ENCODE measurements at regions not wholly inside any gene's neighbourhood (a gene's known extent, or its start where the extent isn't known, plus 50 kb on each side); places are given as distances from the start of the nearest gene placed in this dataset.

GRCh38 chr5:84673785-84674184 lies 289.1 kb upstream of the EDIL3 start (continued):
- TF ChIP-seq HIC2 (CRISPR knock-in tag; IDR thresholded peaks at IDR 0.05; ENCODE audit: low read depth), result no peak
- TF ChIP-seq KDM5B (CRISPR knock-in tag; IDR thresholded peaks at IDR 0.05; ENCODE audit: borderline replicate concordance), result no peak
- no peak for TF ChIP-seq NBN (conservative IDR thresholded peaks at IDR 0.05)
- TF ChIP-seq, protein P1, sequence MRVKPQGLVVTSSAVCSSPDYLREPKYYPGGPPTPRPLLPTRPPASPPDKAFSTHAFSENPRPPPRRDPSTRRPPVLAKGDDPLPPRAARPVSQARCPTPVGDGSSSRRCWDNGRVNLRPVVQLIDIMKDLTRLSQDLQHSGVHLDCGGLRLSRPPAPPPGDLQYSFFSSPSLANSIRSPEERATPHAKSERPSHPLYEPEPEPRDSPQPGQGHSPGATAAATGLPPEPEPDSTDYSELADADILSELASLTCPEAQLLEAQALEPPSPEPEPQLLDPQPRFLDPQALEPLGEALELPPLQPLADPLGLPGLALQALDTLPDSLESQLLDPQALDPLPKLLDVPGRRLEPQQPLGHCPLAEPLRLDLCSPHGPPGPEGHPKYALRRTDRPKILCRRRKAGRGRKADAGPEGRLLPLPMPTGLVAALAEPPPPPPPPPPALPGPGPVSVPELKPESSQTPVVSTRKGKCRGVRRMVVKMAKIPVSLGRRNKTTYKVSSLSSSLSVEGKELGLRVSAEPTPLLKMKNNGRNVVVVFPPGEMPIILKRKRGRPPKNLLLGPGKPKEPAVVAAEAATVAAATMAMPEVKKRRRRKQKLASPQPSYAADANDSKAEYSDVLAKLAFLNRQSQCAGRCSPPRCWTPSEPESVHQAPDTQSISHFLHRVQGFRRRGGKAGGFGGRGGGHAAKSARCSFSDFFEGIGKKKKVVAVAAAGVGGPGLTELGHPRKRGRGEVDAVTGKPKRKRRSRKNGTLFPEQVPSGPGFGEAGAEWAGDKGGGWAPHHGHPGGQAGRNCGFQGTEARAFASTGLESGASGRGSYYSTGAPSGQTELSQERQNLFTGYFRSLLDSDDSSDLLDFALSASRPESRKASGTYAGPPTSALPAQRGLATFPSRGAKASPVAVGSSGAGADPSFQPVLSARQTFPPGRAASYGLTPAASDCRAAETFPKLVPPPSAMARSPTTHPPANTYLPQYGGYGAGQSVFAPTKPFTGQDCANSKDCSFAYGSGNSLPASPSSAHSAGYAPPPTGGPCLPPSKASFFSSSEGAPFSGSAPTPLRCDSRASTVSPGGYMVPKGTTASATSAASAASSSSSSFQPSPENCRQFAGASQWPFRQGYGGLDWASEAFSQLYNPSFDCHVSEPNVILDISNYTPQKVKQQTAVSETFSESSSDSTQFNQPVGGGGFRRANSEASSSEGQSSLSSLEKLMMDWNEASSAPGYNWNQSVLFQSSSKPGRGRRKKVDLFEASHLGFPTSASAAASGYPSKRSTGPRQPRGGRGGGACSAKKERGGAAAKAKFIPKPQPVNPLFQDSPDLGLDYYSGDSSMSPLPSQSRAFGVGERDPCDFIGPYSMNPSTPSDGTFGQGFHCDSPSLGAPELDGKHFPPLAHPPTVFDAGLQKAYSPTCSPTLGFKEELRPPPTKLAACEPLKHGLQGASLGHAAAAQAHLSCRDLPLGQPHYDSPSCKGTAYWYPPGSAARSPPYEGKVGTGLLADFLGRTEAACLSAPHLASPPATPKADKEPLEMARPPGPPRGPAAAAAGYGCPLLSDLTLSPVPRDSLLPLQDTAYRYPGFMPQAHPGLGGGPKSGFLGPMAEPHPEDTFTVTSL (CRISPR knock-in tag; IDR thresholded peaks at IDR 0.05; ENCODE audit: borderline replicate concordance), result no peak
- TF ChIP-seq ZNF644 (CRISPR knock-in tag; IDR thresholded peaks at IDR 0.05; ENCODE audit: low read depth), result no peak
- no peak for TF ChIP-seq ISL2 (CRISPR knock-in tag; IDR thresholded peaks at IDR 0.05)

- ATAC-seq (no peak), DNase-seq (ENCODE audit: low spot score) (no peak), FAIRE-seq (no peak)
- Histone ChIP-seq H3K36me3 (replicated peaks in 1 of 2; ENCODE audit: control insufficient read depth in 1 of 2, insufficient read depth in 2 of 2, low read length in 2 of 2) (no peaks in the 10 kb centered on the region), H3K27me3 (ENCODE audit: control insufficient read depth in 1 of 2, insufficient read depth in 2 of 2, low read length in 2 of 2) (no peaks in the 10 kb centered on the region), H3K79me2 (ENCODE audit: insufficient read depth, low read length) (no peaks in the 10 kb centered on the region), H3K4me2 (ENCODE audit: low read depth, low read length) (no peak overlapping the region), H3K9ac (ENCODE audit: insufficient read depth, low read depth, low read length) (no peak overlapping the region), H4K20me1 (ENCODE audit: insufficient read depth, low read length) (no peaks in the 10 kb centered on the region), H3K9me3 (ENCODE audit: low read length) (peaks cover 7% of the 10 kb centered on the region), H2AFZ (ENCODE audit: low read length) (no peak overlapping the region), H3K27ac (ENCODE audit: extremely low read length, insufficient read depth, low read length) (no peak overlapping the region), H3K4me3 (replicated peaks in 1 of 3; ENCODE audit: insufficient read depth in 1 of 3, low read depth in 2 of 3, low read length in 3 of 3) (no peak overlapping the region), H3K4me1 (ENCODE audit: insufficient read depth, low read length) (no peaks in the 10 kb centered on the region)
- TF ChIP-seq TCF7 (IDR thresholded peaks at IDR 0.05; ENCODE audit: low read depth), result no peak
- TF ChIP-seq SALL1 (CRISPR knock-in tag; IDR thresholded peaks at IDR 0.05), result no peak
- no peak for TF ChIP-seq STAG1 (CRISPR knock-in tag; IDR thresholded peaks at IDR 0.05)
- no peak for TF ChIP-seq ZNF678 (CRISPR knock-in tag; IDR thresholded peaks at IDR 0.05)
- no peak for TF ChIP-seq PAX8 (CRISPR knock-in tag; IDR thresholded peaks at IDR 0.05; ENCODE audit: borderline replicate concordance)
- no peak for TF ChIP-seq ARID2 (CRISPR knock-in tag; IDR thresholded peaks at IDR 0.05; ENCODE audit: borderline replicate concordance)
- BruUV-seq (replicated peaks), result no TSS peak
- WGBS (ENCODE audit: low lambda C conversion rate), result 17% methylated on average over 3 of the region's 3 CpGs
- CTCF ChIA-PET (ENCODE audit: low intra/inter-chr PET ratio, low total read pairs), result no interaction called here
- POLR2A ChIA-PET, result no interaction called here
- in situ Hi-C loops (cut with HindIII; ENCODE audit: extremely low pct_ligation_motif_present, low pct_unique_long_range_greater_than_20kb), result no loop called here
- intact Hi-C loops (cut with micrococcal nuclease; ENCODE audit: unreplicated experiment), result no loop called here
Observed at GRCh38 chr5:84667576-84667975, 282.9 kb upstream of the EDIL3 start.

Data from HepG2 (cell line).